ENCODE measurements at regions not wholly inside any gene's neighbourhood (a gene's known extent, or its start where the extent isn't known, plus 50 kb on each side); places are given as distances from the start of the nearest gene placed in this dataset.

DNA sequence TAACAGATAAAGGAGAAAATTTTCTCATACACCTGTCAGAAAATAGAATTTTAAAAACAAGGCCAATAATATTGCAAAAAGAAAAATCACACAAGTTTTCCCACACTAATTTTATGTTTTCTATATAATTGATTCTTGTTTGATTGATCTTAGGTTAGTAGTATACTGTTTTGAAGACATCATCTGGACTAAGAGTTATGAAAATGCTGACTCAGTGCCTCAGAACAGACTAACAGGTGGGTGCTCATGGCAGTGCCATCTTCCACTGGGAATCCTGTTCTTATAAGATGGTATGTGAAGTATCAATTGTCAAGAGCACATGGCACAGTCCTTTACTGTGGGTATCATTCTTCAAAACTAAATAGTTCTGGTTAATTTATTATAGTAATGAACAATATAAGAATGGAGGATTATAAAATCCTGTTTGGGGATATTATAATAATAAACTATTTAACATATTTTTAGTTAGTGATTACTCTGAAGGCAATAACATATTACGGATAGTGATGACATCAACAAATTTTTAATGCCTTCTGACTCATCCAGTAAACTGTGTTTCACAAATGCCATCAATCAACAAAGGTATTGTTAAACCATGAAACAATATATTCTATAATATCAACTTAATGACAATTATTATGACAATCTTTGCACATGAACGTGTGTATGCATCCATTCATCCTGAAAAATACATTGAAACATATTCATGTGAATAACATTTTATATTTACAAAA lies 384.6 kb upstream of the KHDRBS2 start:
- DNase-seq: no peak

GRCh38 chr6:62669831-62670230 lies 383.8 kb upstream of the KHDRBS2 start:
- DNase-seq: peak; percentile 2

- DNase-seq: no peak
These were observed 366.8 kb upstream of the KHDRBS2 start for GRCh38 chr6:62652692-62653328.

DNA sequence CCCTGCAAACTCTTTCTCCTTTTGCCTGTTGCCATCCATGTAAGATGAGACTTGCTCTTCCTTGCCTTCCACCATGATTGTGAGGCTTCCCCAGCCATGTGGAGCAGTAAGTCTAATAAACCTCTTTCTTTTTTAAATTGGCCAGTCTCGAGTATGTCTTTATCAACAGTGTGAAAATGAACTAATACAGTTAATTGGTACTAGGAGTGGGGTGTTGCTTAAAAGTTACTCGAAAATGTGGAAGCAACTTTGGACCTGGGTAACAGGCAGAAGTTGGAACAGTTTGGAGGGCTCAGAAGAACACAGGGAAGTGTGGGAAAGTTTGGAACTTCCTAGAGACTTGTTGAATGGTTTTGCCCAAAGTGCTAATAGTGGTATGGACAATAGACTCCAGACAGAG lies 359.2 kb upstream of the KHDRBS2 start:
- no peak for DNase-seq

DNA sequence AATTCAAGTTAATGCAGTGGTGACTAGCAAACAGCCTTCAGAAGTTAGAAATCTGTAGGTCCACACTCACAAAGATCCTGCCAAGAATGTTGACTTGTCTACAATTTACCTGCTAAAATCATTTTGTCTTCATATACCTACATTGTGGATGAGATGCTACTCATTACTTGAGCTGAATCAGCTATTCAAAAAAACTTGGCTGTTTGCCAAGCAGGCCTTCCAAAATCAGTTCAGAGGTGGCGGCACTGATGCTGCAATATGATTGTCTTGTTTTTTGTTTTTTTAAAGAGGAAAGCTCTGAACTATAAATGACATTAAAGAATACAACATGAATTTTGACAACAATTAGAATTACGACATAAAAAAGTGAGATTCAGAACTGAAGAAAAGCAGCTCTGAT lies 354.7 kb upstream of the KHDRBS2 start:
- no peak for DNase-seq

DNA sequence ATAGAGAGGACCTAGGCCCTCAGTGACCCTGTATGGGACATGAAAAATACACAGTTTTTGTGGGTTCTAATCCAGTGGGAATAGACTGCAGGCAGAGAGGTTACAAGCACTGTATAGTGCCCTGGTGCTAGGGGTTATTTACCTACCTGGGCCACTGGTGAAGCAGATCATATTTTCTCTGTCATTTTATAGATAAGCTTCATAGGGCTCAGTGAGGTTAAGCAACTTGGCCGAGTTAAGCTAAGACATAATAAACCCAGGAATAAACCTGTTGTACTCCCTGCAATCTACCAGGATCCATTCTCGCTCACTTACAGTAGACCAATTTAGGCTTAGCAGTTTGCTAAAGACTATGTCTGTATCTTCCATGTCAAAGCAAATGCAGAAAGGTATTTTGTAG lies 340.6 kb upstream of the KHDRBS2 start:
- no peak for DNase-seq

GRCh38 chr6:62623846-62624532 lies 338.0 kb upstream of the KHDRBS2 start:
- DNase-seq: no peak

DNA sequence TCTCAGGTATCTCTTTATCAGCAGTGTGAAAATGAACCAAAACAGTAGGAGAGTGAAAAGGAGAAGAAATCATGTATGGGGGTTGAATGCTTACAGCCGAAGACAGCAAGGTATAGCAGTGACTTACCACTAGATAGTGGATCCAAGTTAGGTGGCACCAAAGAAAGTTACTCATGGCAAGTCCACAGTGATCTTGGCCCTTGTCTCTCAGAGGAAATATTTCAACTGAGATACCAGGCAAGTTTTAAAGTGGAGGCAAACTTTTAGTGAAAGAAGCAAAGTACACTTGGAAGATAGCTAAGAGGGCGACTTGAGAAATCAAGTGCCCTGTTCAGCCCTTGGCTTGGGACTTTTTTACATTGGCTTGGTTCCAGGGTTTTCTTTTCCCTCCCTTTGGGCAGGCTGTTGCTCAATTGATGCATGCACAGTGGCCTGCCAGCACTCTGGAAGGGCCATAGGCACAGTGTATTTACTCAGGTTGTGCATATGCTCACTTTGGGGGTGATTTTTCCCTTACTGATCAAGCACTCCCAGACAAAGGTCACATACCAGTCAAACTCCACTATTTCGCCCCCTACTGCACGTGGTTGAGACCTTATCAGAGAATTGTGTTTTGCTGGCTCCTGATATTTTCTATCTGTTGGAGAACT lies 329.5 kb upstream of the KHDRBS2 start:
- DNase-seq: no peak

DNA sequence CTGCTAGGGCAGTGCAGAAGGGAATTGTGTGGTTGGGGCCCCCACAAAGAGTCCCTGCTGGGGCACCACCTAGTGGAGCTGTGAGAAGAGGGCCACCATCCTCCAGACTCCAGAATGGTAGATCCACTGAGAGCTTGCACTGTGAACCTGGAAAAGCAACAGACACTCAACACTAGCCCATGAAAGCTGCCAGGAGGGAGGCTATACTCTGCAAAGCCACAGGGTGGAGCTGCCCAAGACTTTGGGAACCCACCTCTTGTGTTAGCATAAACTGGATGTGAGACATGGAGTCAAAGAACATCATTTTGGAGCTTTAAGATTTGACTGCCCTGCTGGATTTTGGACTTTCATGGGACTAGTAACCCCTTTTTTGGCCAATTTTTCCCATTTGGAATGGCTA lies 328.4 kb upstream of the KHDRBS2 start:
- no peak for DNase-seq

GRCh38 chr6:62613928-62614327 lies 327.9 kb upstream of the KHDRBS2 start:
- no peak for DNase-seq

- peak; percentile 4 for DNase-seq
These were observed 326.4 kb upstream of the KHDRBS2 start for GRCh38 chr6:62612471-62612870.

GRCh38 chr6:62570372-62570771 lies 284.3 kb upstream of the KHDRBS2 start:
- no peak for DNase-seq

GRCh38 chr6:62541502-62541901 lies 255.5 kb upstream of the KHDRBS2 start:
- DNase-seq: no peak

- no peak for DNase-seq
These were observed 245.0 kb upstream of the KHDRBS2 start for GRCh38 chr6:62530985-62531384.

GRCh38 chr6:62528894-62529526 lies 243.0 kb upstream of the KHDRBS2 start:
- DNase-seq: no peak

- no peak for DNase-seq
These were observed 237.6 kb upstream of the KHDRBS2 start for GRCh38 chr6:62523630-62524029.

- DNase-seq: no peak
These were observed 233.5 kb upstream of the KHDRBS2 start for GRCh38 chr6:62519574-62519973.

- peak; percentile 26 for DNase-seq
These were observed 230.5 kb upstream of the KHDRBS2 start for GRCh38 chr6:62516291-62517141.

- no peak for DNase-seq
These were observed 206.3 kb upstream of the KHDRBS2 start for GRCh38 chr6:62492192-62492822.

DNA sequence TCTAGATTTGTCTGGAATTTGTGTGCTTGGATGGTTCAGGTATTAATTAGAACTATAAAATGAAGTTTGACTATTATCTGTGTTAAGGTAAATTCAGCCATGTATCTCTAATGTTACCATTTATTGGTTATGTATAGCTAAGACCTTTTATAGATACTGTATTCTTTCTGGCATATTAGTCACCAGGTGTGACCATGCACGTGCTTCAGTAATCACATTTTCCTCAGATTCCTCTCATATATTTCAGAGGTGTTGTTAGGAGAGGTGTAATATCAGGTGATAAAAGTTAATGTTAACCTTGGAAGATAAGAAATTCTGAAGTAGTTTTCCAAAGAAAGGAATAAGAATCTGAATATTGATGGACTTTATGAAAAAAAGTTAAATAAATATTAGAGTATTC lies 194.5 kb upstream of the KHDRBS2 start:
- DNase-seq: no peak

DNA sequence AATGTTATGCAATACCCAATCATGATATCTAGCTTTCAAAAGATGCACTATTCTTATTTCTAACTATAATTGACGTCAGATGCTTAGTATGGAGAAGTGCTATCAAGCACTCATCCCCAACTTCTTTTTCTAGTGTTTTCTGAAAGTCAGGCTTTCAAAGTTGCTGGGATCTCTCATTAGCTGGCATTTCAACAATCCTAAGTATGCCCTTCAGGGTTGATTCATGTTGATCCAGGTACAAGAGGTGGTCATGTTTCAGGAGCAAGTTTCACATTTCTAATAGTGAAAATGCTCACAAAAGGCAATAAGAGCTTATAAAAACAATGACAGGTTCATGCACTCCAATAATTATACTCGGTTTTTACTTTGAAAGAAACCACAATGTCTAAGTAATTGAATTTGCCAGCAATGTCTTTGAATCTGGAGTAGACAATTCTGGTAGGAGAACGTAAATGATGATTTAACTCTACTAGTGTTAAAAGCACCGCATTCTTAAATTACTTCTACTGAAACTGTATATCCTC lies 193.7 kb upstream of the KHDRBS2 start:
- peak; percentile 2 for DNase-seq
